HG02938 (cell line): ENCODE measurements at regions not wholly inside any gene's neighbourhood (a gene's known extent, or its start where the extent isn't known, plus 50 kb on each side); places are given as distances from the start of the nearest gene placed in this dataset.

ENCODE experiments used
- ATAC-seq: cut with Tn5 transposase; IDR thresholded peaks from one replicate; pipeline ENCODE4 v1.9.1; 2021; ENCODE audit warnings: mild to moderate bottlenecking, moderate library complexity; ENCODE audit not compliant: unreplicated experiment

DNA sequence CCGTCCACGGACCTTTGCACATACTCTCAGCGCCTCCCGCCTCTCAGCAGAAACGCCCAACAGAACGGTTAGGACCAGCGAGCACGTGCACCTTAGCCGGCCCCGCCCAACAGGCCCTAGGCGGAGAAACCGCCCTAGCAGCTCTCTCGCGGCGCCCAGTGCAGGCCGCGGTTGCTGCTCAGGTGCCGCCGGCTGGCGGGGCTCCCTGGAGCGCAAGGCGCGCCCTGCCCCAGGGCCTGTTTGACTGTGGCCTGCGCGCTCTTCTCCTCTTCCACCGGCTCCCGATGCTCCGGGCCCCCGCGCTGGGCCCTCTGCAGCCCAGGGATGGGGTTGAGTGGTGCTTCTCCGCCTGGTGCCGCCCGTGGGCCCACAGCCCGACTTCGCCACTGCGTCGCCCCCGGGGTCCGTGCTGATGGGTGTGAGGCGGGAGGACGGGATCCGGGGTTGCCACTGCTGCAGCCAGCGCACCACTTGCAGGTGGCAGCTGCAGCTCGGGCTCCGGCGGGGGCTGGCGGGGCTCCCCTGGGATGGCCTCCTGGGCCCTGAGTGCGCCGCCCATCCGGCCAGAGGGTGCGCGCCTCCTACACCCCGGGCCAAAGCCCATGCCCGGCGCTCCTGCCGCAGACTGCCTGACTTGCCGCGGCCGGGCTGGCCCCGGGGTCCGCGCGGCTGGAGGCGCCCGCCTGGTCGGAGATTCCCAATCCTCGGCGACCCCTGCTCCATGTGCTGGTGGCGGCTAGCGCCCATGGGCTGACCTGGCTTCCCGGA is 1889.4 kb upstream of the CDH9 start:
- ATAC-seq: no peak

DNA sequence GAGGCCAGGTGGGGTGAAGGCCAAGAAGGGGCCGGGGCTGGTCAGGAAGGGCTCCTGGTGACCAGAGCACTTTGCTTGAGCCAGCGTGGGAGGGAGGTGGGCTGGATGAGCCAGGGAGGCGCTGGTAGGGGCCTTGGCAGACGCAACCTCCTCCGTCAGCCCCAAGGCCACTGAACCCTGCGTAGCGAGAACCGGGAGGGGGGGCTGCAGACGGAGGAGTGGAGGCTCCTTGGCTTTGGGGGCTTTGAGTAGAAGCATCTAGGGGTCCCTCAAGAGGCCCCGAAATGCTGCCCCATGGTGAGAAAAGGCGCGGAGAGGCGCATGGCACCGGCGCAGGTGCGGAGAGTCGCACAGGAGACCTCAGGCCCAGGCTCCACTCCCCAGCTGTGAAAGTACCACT is 1888.0 kb upstream of the CDH9 start:
- no peak for ATAC-seq

DNA sequence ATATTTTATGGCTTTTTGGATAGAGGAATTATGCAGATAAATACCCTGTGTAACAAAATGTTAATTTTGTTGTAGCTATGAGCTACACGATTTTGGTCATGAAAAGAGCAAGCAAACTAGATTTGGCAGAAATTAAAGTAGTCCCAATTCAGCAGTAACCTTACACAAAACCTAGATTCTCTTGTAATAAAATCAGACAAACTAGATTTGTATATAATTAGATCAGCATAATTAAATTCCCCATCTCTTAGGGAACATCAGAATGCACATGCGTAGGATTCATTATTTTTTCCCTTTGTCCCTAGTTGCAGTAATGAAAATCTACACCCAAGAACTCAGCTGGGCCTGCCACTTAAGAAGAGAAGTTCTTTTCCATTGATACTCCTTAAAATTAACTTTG is 1879.2 kb upstream of the CDH9 start:
- no peak for ATAC-seq

DNA sequence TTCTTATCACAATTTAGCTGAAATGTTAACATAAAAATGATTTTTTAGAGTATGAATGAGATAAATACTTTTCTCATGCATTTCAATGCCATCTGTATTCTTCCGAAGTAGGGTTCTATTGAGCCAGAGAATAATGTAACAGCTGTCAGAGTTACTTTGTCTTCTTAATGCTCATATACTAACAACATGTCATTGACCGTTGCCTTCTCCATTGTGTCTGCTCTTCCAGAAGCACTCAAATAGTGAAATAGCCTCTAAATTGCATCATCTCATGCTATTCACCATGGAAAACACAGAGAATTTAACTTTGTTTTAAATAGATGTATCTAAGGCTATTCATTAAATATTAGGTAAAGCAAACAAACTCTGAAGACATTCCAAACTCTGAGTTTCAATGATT is 1875.9 kb upstream of the CDH9 start:
- ATAC-seq: no peak

DNA sequence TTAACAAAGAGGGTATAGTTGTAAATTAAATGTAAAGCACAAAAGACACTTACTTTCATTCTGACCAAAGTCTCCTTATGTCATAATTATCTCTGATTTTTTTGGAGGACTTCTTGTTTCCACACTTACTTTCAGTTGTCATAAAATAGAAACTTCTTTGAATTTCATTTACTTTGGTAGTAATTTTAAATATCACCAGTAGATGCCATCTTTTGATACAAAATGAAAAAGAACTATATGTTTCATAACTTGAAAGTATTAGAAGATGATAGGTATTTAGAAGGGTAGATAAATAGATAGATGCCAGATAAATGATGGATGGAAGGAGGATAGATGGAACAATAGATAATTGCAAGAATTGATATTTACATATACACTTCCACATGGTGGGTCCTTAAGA is 1865.3 kb upstream of the CDH9 start:
- ATAC-seq: no peak

DNA sequence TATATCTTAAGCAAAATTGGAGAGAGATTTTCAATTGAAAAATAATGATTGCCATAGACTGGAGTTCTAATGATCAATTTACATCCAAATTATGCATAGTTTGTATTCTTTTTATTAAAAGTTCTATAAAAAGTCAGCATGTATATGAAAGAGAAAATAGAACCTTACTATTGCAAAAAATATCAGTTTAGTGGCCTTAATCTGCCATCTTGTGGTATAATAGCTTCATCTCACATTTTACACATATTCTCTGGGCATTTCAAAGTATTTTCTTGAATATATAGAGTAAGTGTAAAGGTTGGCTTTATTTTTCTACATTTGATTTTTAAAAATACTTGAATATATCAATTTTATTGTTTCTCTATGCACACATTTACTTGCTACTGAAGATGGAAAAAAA is 1858.6 kb upstream of the CDH9 start:
- no peak for ATAC-seq

DNA sequence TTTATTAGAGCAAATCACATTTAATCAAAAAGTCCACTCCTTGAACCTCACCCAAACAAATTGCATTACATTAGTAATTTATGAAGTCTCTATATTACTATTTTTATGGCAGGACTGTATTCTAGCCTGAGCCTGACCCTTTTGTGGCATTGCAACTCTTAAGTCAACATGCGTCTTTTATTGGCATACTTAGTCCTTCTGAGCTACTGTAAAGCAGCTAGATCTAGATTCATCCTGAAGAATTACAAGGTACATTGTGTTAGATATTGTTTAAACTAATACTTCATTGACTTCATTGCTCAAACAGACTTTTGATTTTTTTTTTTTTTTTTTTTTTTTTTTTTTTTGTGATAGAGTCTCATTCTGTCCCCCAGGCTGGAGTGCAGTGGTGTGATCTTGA is 1842.5 kb upstream of the CDH9 start:
- no peak for ATAC-seq

DNA sequence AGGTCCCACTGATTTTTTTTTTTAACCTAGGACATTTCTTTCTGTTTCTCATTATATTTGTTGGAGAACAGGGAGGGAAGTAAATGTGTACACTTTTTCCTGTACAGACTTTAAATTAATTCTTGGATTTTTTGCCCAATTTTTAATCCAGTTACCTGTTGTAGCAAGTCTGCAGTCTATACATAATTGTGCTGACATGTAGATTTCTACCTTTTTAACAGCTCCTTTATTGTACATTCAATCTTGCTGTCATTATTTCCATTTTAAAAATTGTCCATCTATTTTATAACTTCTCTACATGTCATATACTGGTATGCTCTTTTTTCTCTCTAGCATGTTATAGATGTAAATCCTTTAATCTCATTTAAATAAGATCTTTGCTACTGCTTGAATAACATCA is 1838.7 kb upstream of the CDH9 start:
- no peak for ATAC-seq

DNA sequence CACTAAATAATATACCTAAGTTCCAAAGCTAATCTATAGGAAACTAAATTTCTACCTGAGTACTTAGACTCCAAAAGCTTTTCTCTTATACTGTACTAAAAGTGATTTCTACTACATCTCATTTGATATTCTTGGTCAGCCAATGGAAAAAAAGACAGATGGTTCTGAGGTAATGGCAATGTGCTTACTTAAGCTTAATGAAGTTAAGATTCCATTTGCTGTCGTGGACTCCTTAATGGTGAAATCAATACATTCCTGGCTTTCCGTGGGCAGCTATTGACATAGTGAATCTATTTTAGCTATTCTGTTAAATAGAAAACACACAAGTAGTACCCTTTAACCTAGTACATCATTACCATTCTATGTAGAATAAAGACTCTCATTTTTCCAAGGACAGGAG is 1825.6 kb upstream of the CDH9 start:
- no peak for ATAC-seq

DNA sequence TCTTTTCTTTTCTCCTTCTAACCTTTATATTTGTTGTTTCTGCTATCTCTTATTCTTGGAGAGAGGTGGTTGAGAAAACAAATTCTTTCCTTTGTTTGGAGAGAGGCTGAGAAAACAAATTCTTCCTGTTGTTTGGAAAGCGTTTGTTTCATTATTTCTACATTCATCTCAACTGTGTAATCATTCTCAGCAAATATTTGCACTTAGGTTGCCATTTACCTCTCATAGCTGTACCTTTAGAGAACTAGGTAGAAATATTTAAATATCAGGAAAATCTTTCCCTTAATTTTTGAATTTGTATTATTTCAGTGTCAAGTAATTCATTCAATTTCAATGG is 1824.4 kb upstream of the CDH9 start:
- no peak for ATAC-seq

DNA sequence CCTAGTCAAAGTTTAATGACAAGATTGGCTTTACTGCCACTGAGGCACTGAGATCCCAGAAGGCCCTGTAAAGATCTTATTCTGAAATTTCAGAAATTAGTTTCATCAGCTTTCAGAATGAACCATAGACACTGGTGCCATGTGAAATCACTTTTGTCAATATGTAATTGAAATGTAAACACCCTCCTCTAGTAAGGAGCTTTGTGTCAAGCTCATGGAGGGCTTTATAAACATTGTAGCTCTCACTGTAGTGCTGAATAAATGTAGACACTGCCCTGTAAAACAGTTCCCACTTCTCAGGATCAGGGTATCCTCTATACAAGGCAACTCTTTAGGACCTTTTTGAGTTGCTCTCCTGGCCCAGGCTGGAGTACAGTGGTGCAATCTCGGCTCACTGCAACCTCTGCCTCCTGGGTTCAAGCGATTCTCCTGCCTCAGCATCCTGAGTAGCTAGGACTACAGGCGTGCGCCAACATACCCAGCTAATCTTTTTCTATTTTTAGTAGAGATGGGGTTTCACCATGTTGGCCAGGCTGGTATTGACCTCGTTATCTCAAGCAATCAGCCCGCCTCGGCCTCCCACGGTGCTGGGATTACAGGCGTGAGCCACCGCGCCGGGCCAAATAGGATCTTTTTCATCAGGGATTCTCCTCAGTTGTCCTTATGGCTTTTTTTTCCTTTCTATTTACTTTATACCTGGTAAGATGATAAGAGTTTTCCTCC is 1823.9 kb upstream of the CDH9 start:
- ATAC-seq: no peak

DNA sequence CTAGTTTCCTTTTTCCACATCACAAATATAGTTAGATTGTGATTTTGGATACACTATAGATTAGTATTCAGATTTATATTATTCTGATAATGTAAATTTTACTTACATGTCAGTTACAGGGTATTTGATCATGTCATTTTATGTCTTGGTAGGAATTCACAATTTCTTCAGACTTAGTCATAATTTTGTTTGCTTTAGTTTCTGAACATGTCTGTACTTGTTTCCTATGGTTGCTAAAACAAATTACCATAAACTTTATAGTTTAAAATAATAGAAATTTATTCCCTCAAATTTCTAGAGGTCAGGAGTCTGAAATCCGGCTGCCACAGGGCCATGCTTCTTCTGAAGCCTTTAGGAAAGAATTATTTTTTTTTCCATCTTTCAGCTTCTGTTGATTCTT is 1817.2 kb upstream of the CDH9 start:
- no peak for ATAC-seq

DNA sequence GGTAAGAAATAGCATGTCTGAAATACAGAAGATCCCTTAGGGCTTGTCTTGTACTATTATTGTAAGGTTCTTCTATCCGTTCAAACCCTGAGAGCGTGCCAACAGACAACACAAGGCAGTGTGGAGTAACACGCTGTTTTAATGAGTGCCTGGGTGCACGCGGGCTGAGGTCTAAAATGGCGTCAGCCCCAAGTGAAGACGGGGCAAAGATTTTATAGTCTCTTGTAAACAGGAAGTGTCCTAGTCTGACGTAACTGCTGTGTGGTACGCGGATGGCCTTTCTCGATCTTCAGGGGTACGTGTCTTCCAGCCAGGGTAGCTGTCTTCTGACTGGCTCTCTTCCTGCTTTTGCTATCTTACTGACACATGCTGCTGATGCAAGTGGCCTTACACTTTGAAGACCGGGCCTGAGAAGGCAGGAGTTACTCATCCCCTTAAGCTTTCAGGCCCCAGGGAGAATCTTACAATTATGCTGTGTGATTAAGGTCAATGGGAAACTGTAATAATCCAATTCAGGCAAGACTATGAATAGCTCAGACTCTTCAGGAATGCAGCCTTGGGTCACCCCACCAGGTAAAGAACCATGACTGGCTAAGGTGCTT is 1812.0 kb upstream of the CDH9 start:
- no peak for ATAC-seq

DNA sequence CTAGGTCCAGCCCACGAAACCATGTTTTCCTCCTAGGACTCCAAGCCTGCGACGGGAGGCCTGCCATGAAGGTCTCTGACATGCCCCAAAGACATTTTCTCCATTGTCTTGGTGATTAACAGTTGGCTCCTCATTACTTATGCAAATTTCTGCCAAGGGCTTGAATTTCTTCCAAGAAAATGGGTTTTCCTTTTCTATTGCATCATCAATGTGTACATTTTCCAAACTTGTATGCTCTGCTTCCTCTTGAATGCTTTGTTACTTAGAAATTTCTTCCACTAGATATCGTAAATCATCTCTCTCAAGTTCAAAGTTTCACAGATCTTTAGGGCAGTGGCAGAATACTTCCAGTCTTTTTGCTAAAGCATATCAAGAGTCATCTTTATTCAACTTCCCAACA is 1792.7 kb upstream of the CDH9 start:
- no peak for ATAC-seq

DNA sequence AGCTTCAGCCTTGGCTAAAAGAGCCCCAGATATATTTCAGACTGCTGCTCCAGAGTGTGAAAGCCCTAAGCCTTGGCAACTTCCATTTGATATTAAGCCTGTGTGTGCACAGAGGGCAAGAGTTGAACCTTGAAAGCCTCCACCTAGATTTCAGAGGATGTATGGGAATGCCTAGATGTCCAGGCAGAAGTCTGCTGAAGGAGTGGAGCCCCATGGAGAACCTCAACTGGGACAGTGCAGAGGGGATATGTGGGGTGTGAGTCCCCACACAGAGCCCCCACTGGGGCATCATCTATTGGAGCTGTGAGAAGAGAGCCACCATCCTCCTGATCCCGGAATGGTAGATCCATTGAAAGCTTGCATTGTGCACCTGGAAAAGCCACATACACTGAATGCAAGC is 1784.8 kb upstream of the CDH9 start:
- no peak for ATAC-seq

DNA sequence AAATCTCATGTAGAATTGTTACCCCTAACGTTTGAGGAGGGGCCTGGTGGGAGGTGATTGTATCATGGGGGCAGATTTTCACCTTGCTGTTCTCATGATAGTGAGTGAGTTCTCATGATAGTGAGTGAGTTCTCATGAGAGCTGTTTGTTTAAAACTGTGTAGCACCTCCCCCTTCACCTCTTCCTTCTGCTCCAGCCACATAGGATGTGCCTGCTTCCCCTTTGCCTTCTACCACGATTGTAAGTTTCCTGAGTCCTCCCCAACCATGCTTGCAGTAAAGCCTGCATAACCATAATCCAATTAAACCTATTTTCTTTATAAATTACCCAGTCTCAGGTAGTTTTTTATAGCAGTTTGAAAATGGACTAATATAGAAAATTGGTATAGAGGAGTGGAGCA is 1783.7 kb upstream of the CDH9 start:
- no peak for ATAC-seq

DNA sequence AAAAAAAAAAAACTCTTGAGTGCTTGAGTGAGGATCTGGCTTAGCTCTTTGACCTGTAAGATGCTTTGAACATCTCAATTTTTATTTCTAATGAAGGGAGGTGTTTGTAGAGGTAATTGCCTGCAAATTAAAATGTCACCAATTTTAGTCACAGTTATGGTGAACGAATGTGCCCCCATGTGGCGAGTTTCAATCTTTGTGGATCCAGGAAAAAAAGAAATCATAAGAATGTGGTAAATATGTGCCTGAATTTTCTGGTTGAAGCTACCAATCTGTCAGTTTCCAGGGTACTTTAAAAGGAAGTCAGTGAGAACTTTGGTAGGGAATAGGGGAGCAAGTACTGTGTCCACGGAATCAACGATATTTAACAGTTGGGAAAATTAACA is 1772.4 kb upstream of the CDH9 start:
- no peak for ATAC-seq

DNA sequence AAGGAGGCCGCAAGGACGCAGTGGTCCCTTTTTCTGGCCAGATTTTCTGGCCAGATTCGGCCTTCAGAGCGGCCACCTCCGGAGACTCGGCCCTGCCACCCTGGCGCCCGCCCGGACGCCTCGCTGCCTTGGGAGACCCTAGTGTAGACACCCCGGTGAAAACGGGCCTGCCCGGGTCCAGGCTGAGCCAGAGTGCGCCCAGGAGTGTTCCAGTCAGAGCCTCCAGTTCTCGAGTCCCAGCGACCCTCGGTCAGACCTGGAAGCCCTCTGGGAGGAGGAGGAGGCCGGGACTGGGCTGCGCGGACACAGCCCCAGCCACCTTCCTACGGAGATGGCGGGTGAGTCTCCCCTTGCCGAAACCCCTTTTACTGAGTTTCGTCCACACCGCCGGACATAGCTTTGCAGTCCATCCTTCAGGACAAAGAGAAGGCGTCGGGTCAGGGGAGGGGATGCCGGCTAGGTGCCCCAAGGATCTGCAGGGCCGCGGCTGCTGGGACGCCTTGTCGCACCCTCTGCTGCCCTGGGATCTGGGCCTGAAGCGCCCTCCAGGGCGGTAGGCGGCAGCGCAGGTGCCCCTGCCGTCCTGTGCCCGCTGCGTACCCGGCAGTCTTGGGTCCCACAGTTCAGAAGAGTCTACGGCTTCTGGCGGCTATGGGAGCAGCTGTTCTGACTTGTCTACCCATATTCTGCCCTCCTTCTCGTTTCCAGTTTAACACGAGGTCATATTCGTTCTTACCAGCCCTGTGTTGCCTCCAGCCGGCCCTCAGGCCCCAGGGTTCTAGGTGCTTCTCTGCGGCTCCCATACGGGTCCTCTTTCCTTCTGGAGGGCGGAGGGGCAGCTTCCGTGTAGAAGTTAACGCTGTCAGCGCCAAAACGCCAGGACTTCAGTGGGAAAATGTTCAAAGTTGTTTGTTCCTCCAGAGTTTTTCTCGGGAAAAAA is 1771.7 kb upstream of the CDH9 start:
- ATAC-seq: no peak

DNA sequence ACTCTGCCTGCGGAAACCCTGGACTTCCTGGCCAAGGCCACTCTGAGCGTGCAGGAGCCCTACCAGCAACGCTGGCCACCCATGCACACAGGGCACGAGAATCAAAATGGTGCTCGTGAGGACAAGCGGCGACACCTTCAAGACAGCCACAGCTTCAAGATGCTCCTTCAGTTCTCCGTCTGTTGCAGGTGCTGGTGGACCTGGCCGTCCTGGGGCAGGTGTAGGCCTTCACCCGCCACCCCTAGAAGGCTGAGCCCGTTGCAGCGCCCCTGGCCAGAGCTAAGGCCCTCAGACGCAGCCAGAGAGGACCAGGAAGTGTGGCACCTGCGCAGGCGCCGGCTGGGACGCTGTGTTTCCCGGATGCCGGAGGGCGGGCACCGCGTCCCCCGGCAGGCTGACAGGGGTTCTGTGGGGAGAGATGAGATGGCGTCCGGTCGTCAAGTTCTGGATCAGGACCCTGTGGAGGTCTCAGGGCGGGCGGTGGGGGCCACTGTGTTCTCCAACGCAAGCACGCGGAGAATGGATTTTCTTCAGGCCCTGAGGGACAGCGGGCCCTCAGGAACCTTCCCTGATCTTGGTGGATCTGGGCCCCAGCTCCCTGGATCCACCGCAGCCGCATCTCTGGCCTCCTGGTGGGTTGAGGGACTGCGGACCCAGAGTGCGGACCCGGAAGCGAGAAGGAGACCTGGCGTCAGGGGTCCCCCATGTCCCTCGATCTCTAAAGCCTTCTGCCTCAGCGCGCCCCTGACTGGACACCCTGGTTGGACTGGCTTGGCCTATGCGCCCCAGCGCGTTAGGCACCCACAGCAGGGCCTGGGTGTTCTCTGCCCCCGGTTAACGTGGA is 1770.8 kb upstream of the CDH9 start:
- no peak for ATAC-seq

DNA sequence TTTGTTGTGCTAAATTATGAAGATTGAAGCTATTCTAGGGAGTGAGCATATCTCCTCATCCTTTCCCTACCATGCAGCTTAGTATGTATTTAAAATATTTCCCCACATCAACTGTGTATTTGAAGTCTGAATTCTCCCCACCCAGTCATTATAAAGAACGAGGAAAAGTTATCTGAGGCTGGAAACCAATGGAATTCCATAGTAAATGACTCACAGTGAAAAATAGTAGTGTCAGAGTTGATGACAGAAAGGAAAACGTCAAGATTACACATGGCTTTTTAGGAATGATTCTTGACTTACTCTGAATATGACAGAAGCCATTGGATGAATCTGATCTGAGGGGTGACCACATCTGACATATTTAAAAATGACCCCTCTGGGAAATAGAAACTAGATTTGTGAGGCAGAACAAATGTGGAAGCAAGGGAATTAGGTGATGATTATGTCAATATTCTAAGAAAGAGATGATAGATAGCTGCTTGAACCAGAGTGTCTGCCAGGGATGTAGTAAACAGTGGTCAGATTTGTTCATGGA is 1768.9 kb upstream of the CDH9 start:
- ATAC-seq: no peak
